Natural killer cell (primary cell): ENCODE measurements at regions not wholly inside any gene's neighbourhood (a gene's known extent, or its start where the extent isn't known, plus 50 kb on each side); places are given as distances from the start of the nearest gene placed in this dataset.
"Not testable (repeated sequence)": the region's sequence is repeated elsewhere in the genome, so short reads cannot be mapped to it uniquely, and the experiment has no call there.

ENCODE experiments used
- ATAC-seq, 3 donors: fragments of 150-1000 bp in 2 of 3; fragments of 200-7000 bp in 1 of 3; cut with Tn5 transposase; 1 replicate in 1 of 3; 2 replicates in 2 of 3; pipeline ENCODE4 v1.10.0; 2021; ENCODE audit warnings: mild to moderate bottlenecking in 2 of 3, moderate library complexity in 2 of 3
- DNase-seq, 2 donors: peaks; one replicate each; pipeline versions ENCODE4 v3.0.0 to v3.0.0-alpha.2; 2013 to 2021; ENCODE audit warnings: mixed read lengths in 1 of 2
- H3K27ac ChIP-seq: one replicate; pipeline ENCODE4 v1.5.1; 2013; ENCODE audit warnings: mild to moderate bottlenecking, low read length
- H3K27me3 ChIP-seq: one replicate; pipeline ENCODE4 v1.6.1; 2013; ENCODE audit warnings: low read length; ENCODE audit not compliant: control insufficient read depth, insufficient read depth
- H3K36me3 ChIP-seq: one replicate; pipeline ENCODE4 v1.6.1; 2013; ENCODE audit warnings: low read length; ENCODE audit not compliant: control insufficient read depth, insufficient read depth
- H3K4me1 ChIP-seq: one replicate; pipeline ENCODE4 v1.6.1; 2013; ENCODE audit warnings: low read length; ENCODE audit not compliant: control insufficient read depth, insufficient read depth
- H3K4me3 ChIP-seq: one replicate; pipeline ENCODE4 v1.5.1; 2013; ENCODE audit warnings: low read length
- H3K9me3 ChIP-seq: one replicate; pipeline ENCODE4 v1.6.1; 2013; ENCODE audit warnings: low read length; ENCODE audit not compliant: control insufficient read depth, insufficient read depth
- H3K27ac Mint-ChIP-seq, 2 donors: one replicate each; pipeline ENCODE4 v1.8.0; 2022; ENCODE audit warnings: mild to moderate bottlenecking in 2 of 2, mixed read lengths in 2 of 2, moderate library complexity in 1 of 2
- H3K27me3 Mint-ChIP-seq, 2 donors: one replicate each; pipeline ENCODE4 v1.8.0; 2022; ENCODE audit warnings: low read depth in 2 of 2, mixed read lengths in 2 of 2
- H3K36me3 Mint-ChIP-seq: one replicate; pipeline ENCODE4 v1.8.0; 2022; ENCODE audit warnings: mixed read lengths
- H3K4me1 Mint-ChIP-seq, 2 donors: one replicate each; pipeline ENCODE4 v1.8.0; 2022; ENCODE audit warnings: mixed read lengths in 2 of 2
- H3K4me3 Mint-ChIP-seq: one replicate; pipeline ENCODE4 v1.8.0; 2022; ENCODE audit warnings: mild to moderate bottlenecking, moderate library complexity, mixed read lengths
- H3K9me3 Mint-ChIP-seq, 2 donors: one replicate each; pipeline ENCODE4 v1.8.0; 2022; ENCODE audit warnings: mixed read lengths in 2 of 2
- WGBS: methylation state at CpG from one replicate; pipeline ENCODE4 v1.1.7; 2013; ENCODE audit warnings: missing lambda C conversion rate; ENCODE audit not compliant: insufficient coverage; 5-methylcytosine and 5-hydroxymethylcytosine counted together
- intact Hi-C: fragments of 100-400 bp; cut with micrococcal nuclease; formaldehyde crosslinking; loops from one replicate; pipeline ENCODE4 v1.14.2; 2022
- TF ChIP-seq, protein P1 (sequence below): fragments of 200-600 bp; IDR thresholded peaks from one replicate; pipeline ENCODE4 v1.8.0; 2022; ENCODE audit warnings: antibody characterized with exemption

DNA sequence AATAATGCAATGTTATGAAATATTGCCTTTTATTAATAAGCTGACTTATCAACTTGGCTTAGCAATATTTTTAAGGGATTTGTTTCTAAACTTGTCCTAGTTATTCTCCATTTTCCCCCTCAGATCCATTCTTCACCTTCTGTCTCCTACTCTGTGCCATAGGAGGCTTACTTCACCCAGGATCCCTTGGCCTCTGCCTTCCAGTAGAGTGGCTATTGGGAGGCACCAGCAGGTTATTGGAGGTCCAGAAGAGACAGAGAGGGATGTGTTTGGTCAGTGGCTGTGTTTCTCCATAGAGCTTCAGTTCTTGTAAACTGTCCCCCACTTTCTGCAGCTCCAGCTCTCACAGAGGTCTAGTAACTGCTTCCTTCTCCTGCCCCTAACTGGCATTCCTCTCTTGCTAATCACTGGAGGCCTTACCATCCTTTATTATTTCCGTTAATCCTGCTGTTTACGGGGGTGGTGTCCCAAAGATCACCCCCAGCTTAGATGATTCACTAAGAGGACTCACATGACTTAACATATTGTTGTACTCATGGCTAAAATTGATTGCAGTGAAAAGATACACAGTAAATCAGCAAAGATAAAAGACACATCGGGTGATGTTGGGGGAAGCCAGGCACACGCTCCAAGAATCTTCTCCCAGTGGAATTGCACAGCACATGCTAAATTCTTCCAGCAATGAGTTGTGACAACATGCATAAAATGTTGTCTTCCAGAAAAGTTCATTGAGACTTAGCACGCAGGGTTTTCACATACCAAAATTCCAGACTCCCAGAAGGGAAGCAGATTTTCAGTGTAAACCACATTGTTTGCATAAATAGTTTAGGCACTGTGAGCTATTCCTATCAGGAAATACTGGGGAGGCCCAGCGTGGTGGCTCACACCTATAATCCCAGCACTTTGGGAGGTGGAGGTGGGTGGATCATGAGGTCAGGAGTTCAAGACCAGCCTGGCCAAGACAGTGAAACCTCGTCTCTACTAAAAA is 67.5 kb downstream of the RPL22L1 start:
- 91% methylated on average over 7 of the region's 7 CpGs for WGBS
- H3K4me3 Mint-ChIP-seq = no peak overlapping the region

DNA sequence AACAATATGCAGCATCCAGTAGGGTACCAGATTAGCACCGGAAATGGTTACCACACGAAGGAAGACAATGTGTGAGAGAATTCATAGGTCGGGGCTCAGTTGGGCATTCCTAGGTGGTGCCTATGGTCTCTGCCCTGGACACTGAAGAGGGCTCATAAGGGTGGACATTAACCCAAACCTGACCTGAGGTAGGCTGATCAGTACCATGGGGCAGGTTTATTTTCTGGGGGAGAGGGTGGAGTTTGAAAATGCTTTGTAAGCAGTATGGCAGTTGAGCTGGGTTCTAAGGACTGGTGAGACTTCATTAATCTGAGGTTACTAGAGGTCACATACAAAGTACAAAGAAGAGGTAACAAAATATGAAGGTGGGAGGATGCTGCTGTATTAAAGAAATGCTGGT is 68.4 kb downstream of the RPL22L1 start:
- Histone ChIP-seq H3K4me3 (no peak overlapping the region), H3K27ac (no peak overlapping the region), H3K4me1 (no peaks in the 10 kb centered on the region), H3K36me3 (no peaks in the 10 kb centered on the region), H3K27me3 (peaks cover 5% of the 10 kb centered on the region), H3K9me3 (no peaks in the 10 kb centered on the region)
- Mint-ChIP-seq H3K4me1 (no peaks in the 10 kb centered on the region), H3K27ac (no peak overlapping the region), H3K27me3 (peaks cover 41 to 64% of the 10 kb centered on the region in 2 donors), H3K9me3 (no peaks in the 10 kb centered on the region), H3K36me3 (no peaks in the 10 kb centered on the region), H3K4me3 (no peak overlapping the region)
- ATAC-seq (no peak), DNase-seq (no peak)
- intact Hi-C loops = no loop called here
- TF ChIP-seq, protein P1, sequence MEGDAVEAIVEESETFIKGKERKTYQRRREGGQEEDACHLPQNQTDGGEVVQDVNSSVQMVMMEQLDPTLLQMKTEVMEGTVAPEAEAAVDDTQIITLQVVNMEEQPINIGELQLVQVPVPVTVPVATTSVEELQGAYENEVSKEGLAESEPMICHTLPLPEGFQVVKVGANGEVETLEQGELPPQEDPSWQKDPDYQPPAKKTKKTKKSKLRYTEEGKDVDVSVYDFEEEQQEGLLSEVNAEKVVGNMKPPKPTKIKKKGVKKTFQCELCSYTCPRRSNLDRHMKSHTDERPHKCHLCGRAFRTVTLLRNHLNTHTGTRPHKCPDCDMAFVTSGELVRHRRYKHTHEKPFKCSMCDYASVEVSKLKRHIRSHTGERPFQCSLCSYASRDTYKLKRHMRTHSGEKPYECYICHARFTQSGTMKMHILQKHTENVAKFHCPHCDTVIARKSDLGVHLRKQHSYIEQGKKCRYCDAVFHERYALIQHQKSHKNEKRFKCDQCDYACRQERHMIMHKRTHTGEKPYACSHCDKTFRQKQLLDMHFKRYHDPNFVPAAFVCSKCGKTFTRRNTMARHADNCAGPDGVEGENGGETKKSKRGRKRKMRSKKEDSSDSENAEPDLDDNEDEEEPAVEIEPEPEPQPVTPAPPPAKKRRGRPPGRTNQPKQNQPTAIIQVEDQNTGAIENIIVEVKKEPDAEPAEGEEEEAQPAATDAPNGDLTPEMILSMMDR = no peak
- 91% methylated on average over 3 of the region's 3 CpGs for WGBS

More for the DNA sequence above, 67.5 kb downstream of the RPL22L1 start:
- Mint-ChIP-seq H3K27ac (no peak overlapping the region), H3K27me3 (peaks cover 46 to 57% of the 10 kb centered on the region in 2 donors), H3K4me1 (no peaks in the 10 kb centered on the region), H3K9me3 (no peaks in the 10 kb centered on the region), H3K36me3 (no peaks in the 10 kb centered on the region)
- Histone ChIP-seq H3K4me3 (no peak overlapping the region), H3K4me1 (no peaks in the 10 kb centered on the region), H3K27me3 (peaks cover 5% of the 10 kb centered on the region), H3K36me3 (no peaks in the 10 kb centered on the region), H3K27ac (no peak overlapping the region), H3K9me3 (no peaks in the 10 kb centered on the region)
- ATAC-seq (no peak), DNase-seq (no peak)
- intact Hi-C loops = no loop called here
- TF ChIP-seq, protein P1 = no peak

DNA sequence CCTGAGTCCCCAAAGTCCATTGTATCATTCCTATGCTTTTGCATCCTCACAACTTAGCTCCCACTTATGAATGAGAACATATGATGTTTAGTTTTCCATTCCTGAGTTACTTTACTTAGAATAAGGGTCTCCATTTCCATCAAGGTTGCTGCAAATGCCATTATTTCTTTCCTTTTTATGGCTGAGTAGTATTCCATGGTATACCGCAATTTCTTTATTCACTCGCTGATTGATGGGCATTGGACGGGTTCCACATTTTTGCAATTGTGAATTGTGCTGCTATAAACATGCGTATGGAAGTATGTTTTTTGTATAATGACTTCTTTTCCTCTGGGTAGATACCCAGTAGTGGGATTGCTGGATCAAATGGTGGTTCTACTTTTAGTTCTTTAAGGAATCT is 69.7 kb downstream of the RPL22L1 start:
- 82% methylated on average over 4 of the region's 4 CpGs for WGBS
- intact Hi-C loops, H3K27ac ChIP-seq, H3K27me3 ChIP-seq, H3K9me3 ChIP-seq, DNase-seq, ATAC-seq, H3K4me1 Mint-ChIP-seq, H3K4me3 Mint-ChIP-seq, H3K27ac Mint-ChIP-seq, H3K36me3 ChIP-seq, H3K4me1 ChIP-seq, H3K4me3 ChIP-seq, H3K9me3 Mint-ChIP-seq, H3K36me3 Mint-ChIP-seq: not testable (repeated sequence)
- H3K27me3 Mint-ChIP-seq = peaks cover 36 to 61% of the 10 kb centered on the region in 2 donors

DNA sequence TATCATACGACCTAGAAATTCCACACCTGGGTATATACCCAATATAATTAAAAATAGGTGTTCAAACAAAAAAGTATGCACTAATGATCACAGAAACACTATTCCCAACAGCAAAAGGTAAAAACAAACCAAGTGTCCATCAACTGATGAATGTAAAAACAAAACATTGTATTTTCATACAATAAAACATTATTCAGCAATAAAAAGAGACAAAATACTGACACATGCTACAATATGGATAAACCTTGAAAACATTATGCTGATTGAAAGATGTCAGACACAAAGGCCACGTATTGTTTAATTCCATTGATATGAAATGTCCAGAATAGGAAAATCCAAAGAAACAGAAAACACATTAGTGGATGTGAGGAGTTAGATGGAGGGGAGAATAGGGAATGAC is 71.0 kb downstream of the RPL22L1 start:
- Mint-ChIP-seq H3K4me1 (no peaks in the 10 kb centered on the region), H3K9me3 (no peaks in the 10 kb centered on the region), H3K27ac (no peak overlapping the region), H3K4me3 (no peak overlapping the region), H3K27me3 (peaks cover 24 to 55% of the 10 kb centered on the region in 2 donors), H3K36me3 (no peaks in the 10 kb centered on the region)
- Histone ChIP-seq H3K9me3 (no peaks in the 10 kb centered on the region), H3K27ac (no peak overlapping the region), H3K4me3 (no peak overlapping the region), H3K27me3 (peaks cover 5% of the 10 kb centered on the region), H3K4me1 (no peaks in the 10 kb centered on the region), H3K36me3 (no peaks in the 10 kb centered on the region)
- TF ChIP-seq, protein P1 = no peak
- no peak for ATAC-seq
- DNase-seq = no peak
- intact Hi-C loops = no loop called here
- 82% methylated on average over 1 of the region's 2 CpGs for WGBS
